Neutrophil (primary cell): ENCODE measurements at regions not wholly inside any gene's neighbourhood (a gene's known extent, or its start where the extent isn't known, plus 50 kb on each side); places are given as distances from the start of the nearest gene placed in this dataset.

Experiments
- H3K27ac ChIP-seq: fragments of 200-600 bp; sonication (generic); 2 replicates; pipeline ENCODE4 v1.5.1; 2016; ENCODE audit warnings: mild to moderate bottlenecking, moderate library complexity
- H3K27me3 ChIP-seq: fragments of 200-600 bp; sonication (generic); 2 replicates; pipeline ENCODE4 v1.6.0; 2016; ENCODE audit warnings: mild to moderate bottlenecking
- H3K36me3 ChIP-seq: fragments of 200-600 bp; sonication (generic); 2 replicates; pipeline ENCODE4 v1.5.1; 2017
- H3K4me1 ChIP-seq, 2 experiments: fragments of 200-600 bp in 1 of 2; sonication (generic) in 1 of 2; 1 replicate in 1 of 2; 2 replicates in 1 of 2; pipeline versions ENCODE4 v1.5.1 to v1.6.1; 2013 to 2016; ENCODE audit warnings: low read depth in 1 of 2, low read length in 1 of 2, mild to moderate bottlenecking in 1 of 2, moderate library complexity in 1 of 2; ENCODE audit not compliant: control insufficient read depth in 1 of 2, insufficient read depth in 1 of 2
- H3K4me3 ChIP-seq, 2 experiments: fragments of 200-600 bp in 1 of 2; sonication (generic) in 1 of 2; 1 replicate in 1 of 2; 2 replicates in 1 of 2; pipeline ENCODE4 v1.5.1; 2013 to 2016; ENCODE audit warnings: low read depth in 1 of 2, low read length in 1 of 2, mild to moderate bottlenecking in 1 of 2, moderate library complexity in 1 of 2
- H3K9me3 ChIP-seq: fragments of 200-600 bp; sonication (generic); 2 replicates; pipeline ENCODE4 v1.5.1; 2016
- TF ChIP-seq, protein P1 (sequence below): fragments of 200-600 bp; sonication (generic); IDR thresholded peaks from 2 replicates; pipeline ENCODE4 v1.5.1; 2016; ENCODE audit warnings: antibody characterized with exemption

DNA sequence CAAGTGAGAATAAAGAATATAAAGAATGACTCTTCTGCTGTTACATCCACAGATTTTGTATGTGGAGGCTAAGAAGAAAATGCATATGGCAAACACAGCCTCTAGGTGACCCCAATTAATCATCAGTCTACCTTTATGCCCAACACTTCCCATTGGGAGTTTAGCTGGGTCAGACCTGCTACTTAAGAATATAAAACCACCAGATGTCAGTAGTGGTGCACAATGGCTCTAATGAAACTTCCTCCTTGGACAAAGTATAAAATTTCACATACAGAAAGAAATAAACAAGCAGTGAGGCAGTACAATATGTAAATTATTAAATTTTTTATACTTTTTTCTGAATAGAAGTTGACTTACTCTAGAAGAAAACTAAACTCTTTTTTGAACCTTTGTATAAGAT is 539.9 kb downstream of the BRINP1 start:
- Histone ChIP-seq H3K4me3 (no peak overlapping the region), H3K27me3 (no peaks in the 10 kb centered on the region), H3K4me1 (no peaks in the 10 kb centered on the region), H3K27ac (no peak overlapping the region), H3K9me3 (no peaks in the 10 kb centered on the region), H3K36me3 (no peaks in the 10 kb centered on the region)
- TF ChIP-seq, protein P1, sequence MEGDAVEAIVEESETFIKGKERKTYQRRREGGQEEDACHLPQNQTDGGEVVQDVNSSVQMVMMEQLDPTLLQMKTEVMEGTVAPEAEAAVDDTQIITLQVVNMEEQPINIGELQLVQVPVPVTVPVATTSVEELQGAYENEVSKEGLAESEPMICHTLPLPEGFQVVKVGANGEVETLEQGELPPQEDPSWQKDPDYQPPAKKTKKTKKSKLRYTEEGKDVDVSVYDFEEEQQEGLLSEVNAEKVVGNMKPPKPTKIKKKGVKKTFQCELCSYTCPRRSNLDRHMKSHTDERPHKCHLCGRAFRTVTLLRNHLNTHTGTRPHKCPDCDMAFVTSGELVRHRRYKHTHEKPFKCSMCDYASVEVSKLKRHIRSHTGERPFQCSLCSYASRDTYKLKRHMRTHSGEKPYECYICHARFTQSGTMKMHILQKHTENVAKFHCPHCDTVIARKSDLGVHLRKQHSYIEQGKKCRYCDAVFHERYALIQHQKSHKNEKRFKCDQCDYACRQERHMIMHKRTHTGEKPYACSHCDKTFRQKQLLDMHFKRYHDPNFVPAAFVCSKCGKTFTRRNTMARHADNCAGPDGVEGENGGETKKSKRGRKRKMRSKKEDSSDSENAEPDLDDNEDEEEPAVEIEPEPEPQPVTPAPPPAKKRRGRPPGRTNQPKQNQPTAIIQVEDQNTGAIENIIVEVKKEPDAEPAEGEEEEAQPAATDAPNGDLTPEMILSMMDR = no peak

DNA sequence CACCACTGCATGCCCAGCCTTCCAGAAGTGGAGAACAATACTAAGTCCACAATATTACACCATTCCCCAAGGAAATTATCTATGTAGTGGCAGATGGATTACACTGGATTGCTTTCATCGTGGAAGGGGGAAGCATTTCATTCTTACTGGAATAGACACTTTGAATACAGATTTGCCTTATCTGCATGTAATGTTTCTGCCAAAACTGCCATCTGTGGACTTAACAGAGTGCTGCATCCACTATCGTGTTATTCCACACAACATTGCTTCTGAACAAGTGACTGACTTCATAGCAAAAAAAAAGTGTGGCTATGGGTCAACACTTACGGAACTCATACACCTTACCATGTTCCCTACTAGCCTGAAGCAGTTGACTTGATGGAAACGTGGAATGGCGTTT is 536.9 kb downstream of the BRINP1 start:
- Histone ChIP-seq H3K36me3 (no peaks in the 10 kb centered on the region), H3K4me3 (no peak overlapping the region), H3K27ac (no peak overlapping the region), H3K9me3 (no peaks in the 10 kb centered on the region), H3K4me1 (no peaks in the 10 kb centered on the region), H3K27me3 (no peaks in the 10 kb centered on the region)
- TF ChIP-seq, protein P1 = no peak

DNA sequence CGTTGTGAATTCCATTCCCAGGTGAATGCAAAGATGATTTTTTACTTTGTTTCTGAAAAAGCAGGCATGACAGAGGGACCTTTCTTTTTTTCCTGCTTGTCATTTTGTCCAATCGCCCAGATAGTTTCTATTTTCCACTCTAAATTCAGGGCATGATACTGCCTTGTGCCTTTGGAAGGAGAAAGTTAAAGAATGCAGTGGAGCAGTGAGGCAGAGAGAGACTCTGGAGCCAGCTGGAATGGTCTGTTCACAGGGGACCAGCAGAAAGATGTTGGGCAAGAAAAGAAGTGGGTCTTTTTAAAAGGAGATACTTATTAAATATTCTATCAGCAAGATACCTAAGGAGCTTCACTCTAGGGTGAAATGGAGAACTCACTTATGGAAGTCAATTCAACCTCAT is 532.3 kb downstream of the BRINP1 start:
- TF ChIP-seq, protein P1 = no peak

DNA sequence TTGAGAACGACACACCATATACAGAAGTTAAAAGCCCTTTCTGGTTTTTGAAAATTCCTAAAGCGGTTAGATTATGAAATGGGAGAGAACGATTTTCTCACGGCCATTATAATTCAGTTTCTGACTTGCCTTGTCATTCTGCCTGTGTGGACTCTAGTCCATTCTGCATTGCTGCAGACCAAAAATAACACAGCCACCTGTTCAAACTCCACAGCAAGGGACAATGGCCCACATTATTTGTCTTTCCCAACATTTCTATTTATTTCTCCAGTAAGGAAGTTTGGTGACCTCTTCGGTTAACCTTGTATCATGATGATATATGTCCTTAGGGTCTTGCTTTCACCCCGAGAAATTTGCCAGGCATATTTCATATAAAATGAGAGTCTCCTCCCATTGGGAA is 497.7 kb downstream of the BRINP1 start:
- TF ChIP-seq, protein P1 = no peak
- H3K27me3 ChIP-seq = no peaks in the 10 kb centered on the region
- no peaks in the 10 kb centered on the region for H3K4me1 ChIP-seq
- H3K36me3 ChIP-seq = no peaks in the 10 kb centered on the region
- no peak overlapping the region for H3K27ac ChIP-seq
- no peak overlapping the region for H3K4me3 ChIP-seq
- no peaks in the 10 kb centered on the region for H3K9me3 ChIP-seq

More for the DNA sequence above, 532.3 kb downstream of the BRINP1 start:
- no peaks in the 10 kb centered on the region for H3K27me3 ChIP-seq
- no peaks in the 10 kb centered on the region for H3K36me3 ChIP-seq
- no peaks in the 10 kb centered on the region for H3K4me1 ChIP-seq
- H3K9me3 ChIP-seq = no peaks in the 10 kb centered on the region
- no peak overlapping the region for H3K27ac ChIP-seq
- H3K4me3 ChIP-seq = no peak overlapping the region

DNA sequence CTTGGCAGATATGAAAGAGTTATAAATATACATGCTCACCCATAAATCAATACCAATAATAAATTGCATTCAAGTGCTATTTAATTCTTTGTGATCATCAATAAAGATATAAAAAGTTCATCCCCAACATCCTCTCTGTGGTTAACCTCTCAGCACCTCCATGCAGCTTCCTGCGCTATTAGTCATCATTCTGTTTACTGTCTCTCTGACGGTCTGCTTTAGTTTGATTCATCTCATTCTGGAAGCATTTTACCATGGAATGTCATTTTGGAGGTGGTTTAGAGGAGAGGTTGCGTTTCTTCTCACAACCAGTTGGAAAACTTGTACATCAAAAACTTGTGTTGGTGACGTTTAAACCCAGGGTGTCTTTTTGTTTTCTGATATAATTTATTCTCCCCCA is 486.6 kb downstream of the BRINP1 start:
- Histone ChIP-seq H3K27ac (no peak overlapping the region), H3K36me3 (no peaks in the 10 kb centered on the region), H3K4me3 (no peak overlapping the region), H3K4me1 (no peaks in the 10 kb centered on the region), H3K9me3 (no peaks in the 10 kb centered on the region), H3K27me3 (no peaks in the 10 kb centered on the region)
- TF ChIP-seq, protein P1 = no peak

DNA sequence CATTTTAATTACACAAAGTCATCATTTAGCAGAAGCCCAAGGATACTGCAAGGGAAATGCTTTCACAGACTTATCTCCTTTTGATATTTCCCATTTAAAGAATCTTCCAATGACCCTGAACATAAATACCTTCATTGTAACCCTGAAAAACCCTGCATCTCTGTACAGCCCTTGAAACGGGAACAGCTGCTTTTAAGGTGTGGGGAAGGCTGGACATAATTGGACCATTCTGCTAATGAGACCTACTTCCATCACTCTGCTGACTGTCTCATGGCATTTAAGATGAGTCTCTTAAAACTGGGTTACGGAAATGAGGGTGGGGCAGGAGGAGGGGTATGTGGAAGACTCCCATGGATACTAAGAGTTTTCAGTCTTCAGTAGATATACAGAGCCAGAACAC is 485.8 kb downstream of the BRINP1 start:
- TF ChIP-seq, protein P1 = no peak
- no peak overlapping the region for H3K4me3 ChIP-seq
- no peaks in the 10 kb centered on the region for H3K36me3 ChIP-seq
- H3K27me3 ChIP-seq = no peaks in the 10 kb centered on the region
- H3K9me3 ChIP-seq = no peaks in the 10 kb centered on the region
- no peak overlapping the region for H3K27ac ChIP-seq
- no peaks in the 10 kb centered on the region for H3K4me1 ChIP-seq
